Transverse colon (tissue), 4 donors: ENCODE measurements at regions not wholly inside any gene's neighbourhood (a gene's known extent, or its start where the extent isn't known, plus 50 kb on each side); places are given as distances from the start of the nearest gene placed in this dataset.

Source experiments
- CTCF ChIP-seq, 5 experiments: fragments of 200-600 bp in 3 of 5; fragments of 450-650 bp in 2 of 5; sonication (generic) in 3 of 5; IDR thresholded peaks; 1 replicate in 2 of 5; 2 replicates in 3 of 5; pipeline ENCODE4 v1.5.1; 2016 to 2017; ENCODE audit warnings: antibody characterized with exemption in 5 of 5, inconsistent platforms in 3 of 5, mild to moderate bottlenecking in 2 of 5, moderate library complexity in 1 of 5
- POLR2AphosphoS5 ChIP-seq, 3 donors: sonication (generic); formaldehyde crosslinking; IDR thresholded peaks; one replicate each; pipeline ENCODE4 v1.6.1; 2016; ENCODE audit warnings: antibody characterized with exemption in 3 of 3

GRCh38 chr4:126411047-126411446 is 1096.3 kb downstream of the FAT4 start:
- no peak for TF ChIP-seq CTCF (IDR thresholded peaks at IDR 0.05)
- TF ChIP-seq POLR2AphosphoS5 (IDR thresholded peaks at IDR 0.05), result no peak
